AG09319 (cell line): ENCODE measurements at regions not wholly inside any gene's neighbourhood (a gene's known extent, or its start where the extent isn't known, plus 50 kb on each side); places are given as distances from the start of the nearest gene placed in this dataset.
A peak's percentile ranks its signal among the peaks of the same experiment; 100 is the strongest.

Source experiments
- DNase-seq: peaks from one replicate; pipeline ENCODE4 v3.0.0-alpha.2; 2010; ENCODE audit warnings: low read depth; ENCODE audit errors: extremely low read depth
- CTCF ChIP-seq: IDR thresholded peaks from 2 replicates; pipeline ENCODE4 v1.5.1; 2011; ENCODE audit warnings: low read depth, mild to moderate bottlenecking, inconsistent platforms, low read length, moderate library complexity

- TF ChIP-seq CTCF: no peak
- DNase-seq: no peak
Observed at GRCh38 chr6:12481292-12481691, 191.1 kb downstream of the EDN1 start.

GRCh38 chr6:12481850-12482249 lies 191.7 kb downstream of the EDN1 start:
- TF ChIP-seq CTCF: no peak
- DNase-seq: no peak

- TF ChIP-seq CTCF: no peak
- no peak for DNase-seq
Observed at GRCh38 chr6:12482386-12483375, 192.5 kb downstream of the EDN1 start.

GRCh38 chr6:12483712-12484111 lies 193.6 kb downstream of the EDN1 start:
- no peak for TF ChIP-seq CTCF
- DNase-seq: peak; percentile 49

GRCh38 chr6:12484519-12484918 lies 194.4 kb downstream of the EDN1 start:
- TF ChIP-seq CTCF: no peak
- no peak for DNase-seq

- DNase-seq: no peak
- TF ChIP-seq CTCF: no peak
Observed at GRCh38 chr6:12485226-12485764, 195.1 kb downstream of the EDN1 start.

- no peak for TF ChIP-seq CTCF
- no peak for DNase-seq
Observed at GRCh38 chr6:12485837-12486236, 195.7 kb downstream of the EDN1 start.
